H1 (cell line): ENCODE measurements at regions not wholly inside any gene's neighbourhood (a gene's known extent, or its start where the extent isn't known, plus 50 kb on each side); places are given as distances from the start of the nearest gene placed in this dataset.

ENCODE experiments used
- CTCF ChIA-PET: fragments of 300-600 bp; sonication (Branson Sonifier 250); formaldehyde crosslinking; loops from one replicate; lab custom pipeline; 2021; ENCODE audit not compliant: partially characterized antibody; lab: Charles Lee
- POLR2A ChIA-PET: fragments of 300-600 bp; sonication (Branson Sonifier 250); formaldehyde crosslinking; loops from one replicate; lab custom pipeline; 2021; ENCODE audit warnings: inconsistent platforms; ENCODE audit not compliant: partially characterized antibody; lab: Charles Lee
- DNase-seq, 2 experiments: peaks; one replicate each; pipeline versions ENCODE4 v3.0.0 to v3.0.0-alpha.2; 2010 to 2022; ENCODE audit warnings: low spot score in 2 of 2, low read depth in 1 of 2, mixed read lengths in 1 of 2
- FAIRE-seq: peaks from 2 replicates; lab custom pipeline; 2011; peaks lifted over from hg19 to GRCh38; lab: Jason Lieb, UNC
- H2AFZ ChIP-seq: 2 replicates; pipeline ENCODE4 v1.8.1; 2012; ENCODE audit warnings: low read length, inconsistent platforms
- H2AK5ac ChIP-seq: 2 replicates; pipeline ENCODE4 v1.6.1; 2013; ENCODE audit warnings: low read depth, low read length
- H2BK120ac ChIP-seq: replicated peaks from 2 replicates; pipeline ENCODE3; 2013; ENCODE audit warnings: low read depth, low read length, inconsistent platforms
- H2BK12ac ChIP-seq: 2 replicates; pipeline ENCODE4 v1.6.1; 2013; ENCODE audit warnings: low read depth, low read length
- H2BK15ac ChIP-seq: 2 replicates; pipeline ENCODE4 v1.6.1; 2013; ENCODE audit warnings: low read length
- H2BK20ac ChIP-seq: 2 replicates; pipeline ENCODE4 v1.6.1; 2013; ENCODE audit warnings: low read length
- H2BK5ac ChIP-seq: 2 replicates; pipeline ENCODE4 v1.6.1; 2013; ENCODE audit warnings: low read depth, low read length
- H3K14ac ChIP-seq: 2 replicates; pipeline ENCODE4 v1.6.1; 2013; ENCODE audit warnings: inconsistent platforms; ENCODE audit not compliant: insufficient read length
- H3K18ac ChIP-seq: 2 replicates; pipeline ENCODE4 v1.6.1; 2013; ENCODE audit warnings: low read length; ENCODE audit errors: extremely low read depth
- H3K23ac ChIP-seq: 2 replicates; pipeline ENCODE4 v1.6.1; 2013; ENCODE audit warnings: inconsistent platforms; ENCODE audit not compliant: insufficient read length
- H3K23me2 ChIP-seq: 2 replicates; pipeline ENCODE4 v1.6.1; 2013; ENCODE audit warnings: low read depth, low read length
- H3K27ac ChIP-seq: 2 replicates; pipeline ENCODE4 v1.6.1; 2011; ENCODE audit warnings: low read depth, low read length, inconsistent platforms
- H3K27me3 ChIP-seq, 4 experiments: replicated peaks in 1 of 4; 1 replicate in 1 of 4; 2 replicates in 3 of 4; pipeline versions ENCODE4 v1.6.1 to v1.8.1; 2011 to 2013; ENCODE audit warnings: low read length in 3 of 4, mild to moderate bottlenecking in 3 of 4, inconsistent platforms in 2 of 4, mixed read lengths in 2 of 4, moderate library complexity in 1 of 4; ENCODE audit not compliant: control insufficient read depth in 3 of 4, insufficient read depth in 3 of 4; ENCODE audit errors: extremely low read depth in 1 of 4
- H3K36me3 ChIP-seq, 4 experiments: 2 replicates each; pipeline versions ENCODE4 v1.6.1 to v1.8.1; 2011 to 2013; ENCODE audit warnings: mild to moderate bottlenecking in 4 of 4, low read length in 3 of 4, moderate library complexity in 2 of 4, control low read depth in 1 of 4, inconsistent platforms in 1 of 4; ENCODE audit not compliant: insufficient read depth in 4 of 4, control insufficient read depth in 2 of 4
- H3K4ac ChIP-seq: replicated peaks from 2 replicates; pipeline ENCODE3; 2013; ENCODE audit warnings: low read length, low read depth, mixed read lengths, inconsistent platforms; ENCODE audit not compliant: insufficient read length
- H3K4me1 ChIP-seq, 4 experiments: replicated peaks in 1 of 4; 1 replicate in 1 of 4; 2 replicates in 3 of 4; pipeline versions ENCODE4 v1.6.1 to v1.8.1; 2011 to 2013; ENCODE audit warnings: low read length in 3 of 4, inconsistent platforms in 2 of 4, mixed read lengths in 1 of 4; ENCODE audit not compliant: insufficient read depth in 4 of 4, control insufficient read depth in 3 of 4
- H3K4me2 ChIP-seq, 2 experiments: 2 replicates each; pipeline versions ENCODE4 v1.6.1 to v1.8.1; 2011 to 2013; ENCODE audit warnings: low read depth in 2 of 2, low read length in 2 of 2, control low read depth in 1 of 2, inconsistent platforms in 1 of 2, mild to moderate bottlenecking in 1 of 2; ENCODE audit not compliant: insufficient read depth in 1 of 2
- H3K4me3 ChIP-seq, 4 experiments: fragments of 200-600, 300-600 bp in 1 of 4; sonication (generic), shearing (Covaris generic), sonication (Bioruptor Twin) in 1 of 4; 2 replicates each; pipeline versions ENCODE4 v1.5.1 to v1.8.1; 2011 to 2016; ENCODE audit warnings: low read length in 4 of 4, low read depth in 3 of 4, control low read depth in 2 of 4, inconsistent platforms in 2 of 4, mild to moderate bottlenecking in 2 of 4, mixed read lengths in 1 of 4, moderate library complexity in 1 of 4; ENCODE audit not compliant: insufficient read depth in 2 of 4; ENCODE audit errors: extremely low read depth in 1 of 4
- H3K56ac ChIP-seq: replicated peaks from 2 replicates; pipeline ENCODE3; 2013; ENCODE audit warnings: low read depth, mild to moderate bottlenecking, mixed read lengths, low read length, inconsistent platforms; ENCODE audit not compliant: insufficient read length
- H3K79me1 ChIP-seq: 2 replicates; pipeline ENCODE4 v1.6.1; 2013; ENCODE audit warnings: low read depth, low read length, control low read depth
- H3K79me2 ChIP-seq, 2 experiments: 2 replicates each; pipeline versions ENCODE4 v1.6.1 to v1.8.1; 2012 to 2013; ENCODE audit warnings: low read length in 2 of 2, mild to moderate bottlenecking in 2 of 2, inconsistent platforms in 1 of 2; ENCODE audit not compliant: insufficient read depth in 2 of 2, control insufficient read depth in 1 of 2
- H3K9ac ChIP-seq, 4 experiments: replicated peaks in 1 of 4; 1 replicate in 1 of 4; 2 replicates in 3 of 4; pipeline versions ENCODE4 v1.6.1 to v1.8.1; 2011 to 2013; ENCODE audit warnings: low read depth in 3 of 4, low read length in 3 of 4, control low read depth in 2 of 4, mild to moderate bottlenecking in 2 of 4, moderate library complexity in 2 of 4, inconsistent platforms in 1 of 4; ENCODE audit errors: extremely low read depth in 1 of 4
- H3K9me3 ChIP-seq, 2 experiments: 2 replicates each; pipeline versions ENCODE4 v1.6.1 to v1.8.1; 2012 to 2013; ENCODE audit warnings: mild to moderate bottlenecking in 2 of 2, moderate library complexity in 2 of 2, control low read depth in 1 of 2, inconsistent platforms in 1 of 2, low read depth in 1 of 2, low read length in 1 of 2, mixed read lengths in 1 of 2; ENCODE audit not compliant: insufficient read depth in 2 of 2
- H4K20me1 ChIP-seq, 2 experiments: replicated peaks in 1 of 2; 2 replicates each; pipeline versions ENCODE3 to v1.8.1; 2011 to 2013; ENCODE audit warnings: inconsistent platforms in 2 of 2, low read length in 2 of 2, mild to moderate bottlenecking in 1 of 2; ENCODE audit not compliant: insufficient read depth in 2 of 2, control insufficient read depth in 1 of 2
- H4K5ac ChIP-seq: 2 replicates; pipeline ENCODE4 v1.6.1; 2013; ENCODE audit warnings: low read length, low read depth, mixed read lengths, inconsistent platforms; ENCODE audit not compliant: insufficient read length
- H4K8ac ChIP-seq: 2 replicates; pipeline ENCODE4 v1.8.0; 2013; ENCODE audit warnings: mild to moderate bottlenecking, moderate library complexity, low read length, inconsistent platforms; ENCODE audit not compliant: insufficient read depth; ENCODE audit errors: extremely low read depth
- H4K91ac ChIP-seq: replicated peaks from 2 replicates; pipeline ENCODE3; 2013; ENCODE audit warnings: low read length, mixed read lengths, inconsistent platforms; ENCODE audit not compliant: insufficient read length
- ATF2 ChIP-seq: IDR thresholded peaks from 2 replicates; pipeline ENCODE4 v1.6.1; 2012; ENCODE audit warnings: low read length, inconsistent platforms
- FOSL1 ChIP-seq: IDR thresholded peaks from 2 replicates; pipeline ENCODE4 v1.6.1; 2011; ENCODE audit warnings: mild to moderate bottlenecking, low read depth, low read length, moderate library complexity; ENCODE audit not compliant: insufficient read depth
- SIN3A ChIP-seq, 2 experiments: IDR thresholded peaks in 1 of 2; conservative IDR thresholded peaks in 1 of 2; 2 replicates each; pipeline ENCODE4 v1.6.1; 2011 to 2012; ENCODE audit warnings: low read length in 2 of 2, improper control_type of control experiment in 1 of 2, low read depth in 1 of 2, mild to moderate bottlenecking in 1 of 2
- WGBS, 2 experiments: shearing (Covaris generic) in 1 of 2; methylation state at CpG; one replicate each; pipeline versions ENCODE4 v1.1.6 to v1.1.7; 2013 to 2015; ENCODE audit warnings: low lambda C conversion rate in 2 of 2, mixed read lengths in 2 of 2, inconsistent platforms in 1 of 2, low coverage in 1 of 2, missing lambda C conversion rate in 1 of 2; ENCODE audit not compliant: insufficient replicate concordance in 2 of 2, insufficient coverage in 1 of 2, insufficient read length in 1 of 2; ENCODE audit errors: extremely low coverage in 1 of 2, missing lambda C conversion rate in 1 of 2; 5-methylcytosine and 5-hydroxymethylcytosine counted together

- DNase-seq, result no peak
- Histone ChIP-seq H3K79me2 (no peaks in the 10 kb centered on the region), H3K27ac (no peak overlapping the region), H4K8ac (no peak overlapping the region), H2BK120ac (no peak overlapping the region), H2BK15ac (no peak overlapping the region), H3K4me2 (no peak overlapping the region), H3K4me1 (peaks cover 0 to 1% (median 0%) of the 10 kb centered on the region in 4 experiments; a peak in 2 of 7 replicates), H3K23me2 (no peaks in the 10 kb centered on the region), H3K18ac (no peak overlapping the region), H4K5ac (no peak overlapping the region), H2AFZ (no peak overlapping the region), H3K36me3 (no peaks in the 10 kb centered on the region), H3K23ac (no peak overlapping the region), H3K9me3 (no peaks in the 10 kb centered on the region), H3K79me1 (no peaks in the 10 kb centered on the region), H3K56ac (no peak overlapping the region)
- POLR2A ChIA-PET, result no interaction called here
- no peak for FAIRE-seq
- TF ChIP-seq SIN3A (conservative IDR thresholded peaks at IDR 0.05 in 1 of 2, IDR thresholded peaks at IDR 0.05 in 1 of 2; ENCODE audit: low read depth in 1 of 2, low read length in 2 of 2) (no peak), ATF2 (no peak), FOSL1 (no peak)
- TF ChIP-seq, all 59 proteins: peak for 0
- H4K20me1 ChIP-seq, result no peaks in the 10 kb centered on the region
- no peak overlapping the region for H2BK20ac ChIP-seq
- no peak overlapping the region for H2AK5ac ChIP-seq
- H3K27me3 ChIP-seq, result no peaks in the 10 kb centered on the region
- CTCF ChIA-PET, result no interaction called here
- H3K9ac ChIP-seq, result no peak overlapping the region
- no peak overlapping the region for H4K91ac ChIP-seq
- H3K4ac ChIP-seq, result no peak overlapping the region
- WGBS, 2 experiments, result 80% methylated on average over 2 of the region's 2 CpGs; no CpG with 5 or more reads in 1 of the 2 experiments
- no peak overlapping the region for H3K14ac ChIP-seq
- H2BK12ac ChIP-seq, result no peak overlapping the region
- H3K4me3 ChIP-seq, result no peak overlapping the region
- no peak overlapping the region for H2BK5ac ChIP-seq
These were observed 149.2 kb downstream of the EVA1A start for GRCh38 chr2:75411574-75411973.
